ENCODE measurements at regions not wholly inside any gene's neighbourhood (a gene's known extent, or its start where the extent isn't known, plus 50 kb on each side); places are given as distances from the start of the nearest gene placed in this dataset.

- intact Hi-C loops (cut with DNase I) = loop anchor here in 1 of 2 donors (10.0 kb wide), 1 partner anchor 365 kb away; no protein-coding TSS in a partner anchor
- Histone ChIP-seq H3K4me3 (ENCODE audit: low read length in 2 of 2) (no peak overlapping the region), H3K36me3 (ENCODE audit: control insufficient read depth in 1 of 2, insufficient read depth in 2 of 2, low read length in 1 of 2) (no peaks in the 10 kb centered on the region), H3K27me3 (ENCODE audit: control insufficient read depth in 1 of 2, insufficient read depth in 2 of 2, low read length in 1 of 2) (peaks cover 0 to 2% of the 10 kb centered on the region in 2 donors), H3K4me1 (ENCODE audit: control insufficient read depth in 1 of 2, insufficient read depth in 2 of 2, low read length in 2 of 2) (no peaks in the 10 kb centered on the region), H3K9me3 (ENCODE audit: control insufficient read depth, low read length) (peaks cover 3% of the 10 kb centered on the region), H3K27ac (ENCODE audit: low read depth in 1 of 2, low read length in 2 of 2) (no peak overlapping the region)
- DNase-seq = no peak
- WGBS, 2 donors = 90 to 91% methylated on average over 7 of the region's 7 CpGs
- ATAC-seq (ENCODE audit: low FRiP score) = no peak
Observed at GRCh38 chr12:65529771-65530435, 251.4 kb downstream of the MSRB3 start.

GRCh38 chr12:65532162-65532561 is 253.7 kb downstream of the MSRB3 start:
- Histone ChIP-seq H3K27me3 (ENCODE audit: control insufficient read depth in 1 of 2, insufficient read depth in 2 of 2, low read length in 1 of 2) (no peaks in the 10 kb centered on the region), H3K9me3 (ENCODE audit: control insufficient read depth, low read length) (peaks cover 2% of the 10 kb centered on the region), H3K27ac (ENCODE audit: low read depth in 1 of 2, low read length in 2 of 2) (no peak overlapping the region), H3K4me3 (ENCODE audit: low read length in 2 of 2) (no peak overlapping the region), H3K4me1 (ENCODE audit: control insufficient read depth in 1 of 2, insufficient read depth in 2 of 2, low read length in 2 of 2) (no peaks in the 10 kb centered on the region), H3K36me3 (ENCODE audit: control insufficient read depth in 1 of 2, insufficient read depth in 2 of 2, low read length in 1 of 2) (no peaks in the 10 kb centered on the region)
- DNase-seq = no peak
- 95 to 99% methylated on average over 2 of the region's 2 CpGs for WGBS, 2 donors
- no peak for ATAC-seq (ENCODE audit: low FRiP score)
- intact Hi-C loops (cut with DNase I) = loop anchor here in 1 of 2 donors (10.0 kb wide), 1 partner anchor 363 kb away; no protein-coding TSS in a partner anchor

DNA sequence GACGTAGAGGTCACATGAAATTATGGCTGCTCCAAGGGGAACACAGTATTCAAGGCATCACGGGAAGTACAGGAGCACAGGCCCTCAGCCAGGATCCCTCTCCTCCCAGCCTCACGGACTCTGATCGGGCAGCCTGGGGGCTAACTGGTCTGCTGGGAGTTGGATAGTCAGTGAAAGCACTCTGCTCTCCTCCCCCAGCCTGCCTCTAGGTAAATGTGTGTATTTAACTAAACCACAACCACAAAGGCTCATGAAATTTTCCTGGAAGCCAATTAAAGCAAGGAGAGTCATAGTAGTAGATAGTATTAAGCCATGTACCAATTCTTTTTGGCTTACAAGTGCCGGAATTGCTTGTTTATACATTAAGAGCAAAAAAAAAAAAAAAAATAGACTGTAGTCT is 254.3 kb downstream of the MSRB3 start:
- Histone ChIP-seq H3K4me3 (ENCODE audit: low read length in 2 of 2) (no peak overlapping the region), H3K4me1 (ENCODE audit: control insufficient read depth in 1 of 2, insufficient read depth in 2 of 2, low read length in 2 of 2) (no peaks in the 10 kb centered on the region), H3K36me3 (ENCODE audit: control insufficient read depth in 1 of 2, insufficient read depth in 2 of 2, low read length in 1 of 2) (no peaks in the 10 kb centered on the region), H3K27ac (ENCODE audit: low read depth in 1 of 2, low read length in 2 of 2) (no peak overlapping the region), H3K27me3 (ENCODE audit: control insufficient read depth in 1 of 2, insufficient read depth in 2 of 2, low read length in 1 of 2) (no peaks in the 10 kb centered on the region), H3K9me3 (ENCODE audit: control insufficient read depth, low read length) (no peaks in the 10 kb centered on the region)
- intact Hi-C loops (cut with DNase I) = loop anchor here in 1 of 2 donors (10.0 kb wide), 1 partner anchor 362 kb away; no protein-coding TSS in a partner anchor
- WGBS, 2 donors = 81 to 87% methylated on average over 5 of the region's 5 CpGs
- ATAC-seq (ENCODE audit: low FRiP score) (no peak), DNase-seq (no peak)

DNA sequence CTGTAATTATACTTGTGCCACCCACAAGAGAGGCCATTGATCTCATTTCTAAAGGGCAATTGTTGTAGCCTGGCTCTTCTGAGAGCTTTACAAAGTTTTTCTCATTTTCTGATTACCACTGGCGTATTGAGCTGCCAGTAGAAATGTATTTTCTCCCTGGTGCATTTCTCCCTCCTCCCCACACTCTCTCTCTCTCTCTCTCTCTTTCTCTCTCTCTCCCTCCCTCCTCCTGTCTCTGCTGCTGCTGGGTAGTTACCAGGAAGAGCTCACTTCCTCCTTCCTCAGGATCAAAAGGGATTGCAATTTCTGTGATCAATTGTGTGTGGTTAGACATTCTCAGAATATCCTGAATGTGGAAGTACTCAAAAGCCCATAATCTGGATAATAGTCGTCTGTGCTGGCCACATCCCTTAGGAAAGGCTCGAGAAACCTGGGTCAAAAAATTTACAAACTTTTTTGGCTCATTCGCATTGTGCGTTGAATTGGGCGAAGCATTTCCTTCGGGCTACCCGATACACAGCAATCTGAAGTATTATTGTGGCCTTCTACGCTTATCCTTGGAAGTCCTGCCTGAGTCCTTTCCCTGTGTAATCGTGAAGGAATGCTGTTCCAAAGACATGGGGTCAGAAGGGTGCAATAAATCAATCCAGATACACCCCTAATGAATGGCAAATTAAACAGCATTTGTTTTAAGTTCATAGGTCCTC is 254.8 kb downstream of the MSRB3 start:
- H3K9me3 ChIP-seq (ENCODE audit: control insufficient read depth, low read length) = no peaks in the 10 kb centered on the region
- no peak overlapping the region for H3K27ac ChIP-seq (ENCODE audit: low read depth in 1 of 2, low read length in 2 of 2)
- no peaks in the 10 kb centered on the region for H3K27me3 ChIP-seq (ENCODE audit: control insufficient read depth in 1 of 2, insufficient read depth in 2 of 2, low read length in 1 of 2)
- DNase-seq (no peak), ATAC-seq (ENCODE audit: low FRiP score) (no peak)
- H3K36me3 ChIP-seq (ENCODE audit: control insufficient read depth in 1 of 2, insufficient read depth in 2 of 2, low read length in 1 of 2) = no peaks in the 10 kb centered on the region
- 53 to 68% methylated on average over 10 of the region's 10 CpGs for WGBS, 2 donors
- no peak overlapping the region for H3K4me3 ChIP-seq (ENCODE audit: low read length in 2 of 2)
- intact Hi-C loops (cut with DNase I) = loop anchor here in 1 of 2 donors (10.0 kb wide), 1 partner anchor 361 kb away; no protein-coding TSS in a partner anchor
- H3K4me1 ChIP-seq (ENCODE audit: control insufficient read depth in 1 of 2, insufficient read depth in 2 of 2, low read length in 2 of 2) = no peaks in the 10 kb centered on the region

DNA sequence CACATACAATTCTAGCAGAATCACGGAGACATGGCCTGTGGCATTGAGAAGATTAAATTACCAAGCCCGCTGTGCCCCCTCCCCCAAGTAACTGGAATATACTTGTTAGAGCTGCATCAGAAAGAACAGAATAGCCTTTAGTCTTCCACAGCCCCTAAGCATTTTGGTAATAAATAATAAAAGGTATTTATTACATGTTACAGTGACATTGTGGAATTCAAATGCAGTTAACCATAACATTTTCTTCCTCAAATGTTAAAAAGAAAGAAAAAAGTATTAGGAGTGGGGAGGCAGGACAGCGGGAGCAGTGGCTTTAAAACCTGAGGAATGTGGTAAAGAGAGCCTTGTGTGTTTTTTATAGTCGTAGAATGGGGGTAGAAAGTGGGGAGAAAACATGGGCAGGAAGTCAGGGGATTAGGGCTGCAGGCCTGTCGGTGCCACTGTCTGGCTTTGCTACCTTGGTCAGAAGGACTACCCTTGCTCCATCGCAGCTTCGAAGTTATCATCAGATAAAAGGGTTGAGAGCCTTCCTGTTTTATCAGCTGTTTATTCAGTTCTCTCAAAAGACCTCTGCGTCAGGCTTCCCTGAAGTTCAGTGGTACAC is 255.9 kb downstream of the MSRB3 start:
- Histone ChIP-seq H3K4me3 (ENCODE audit: low read length in 2 of 2) (no peak overlapping the region), H3K4me1 (ENCODE audit: control insufficient read depth in 1 of 2, insufficient read depth in 2 of 2, low read length in 2 of 2) (no peaks in the 10 kb centered on the region), H3K36me3 (ENCODE audit: control insufficient read depth in 1 of 2, insufficient read depth in 2 of 2, low read length in 1 of 2) (no peaks in the 10 kb centered on the region), H3K27me3 (ENCODE audit: control insufficient read depth in 1 of 2, insufficient read depth in 2 of 2, low read length in 1 of 2) (no peaks in the 10 kb centered on the region), H3K27ac (ENCODE audit: low read depth in 1 of 2, low read length in 2 of 2) (no peak overlapping the region), H3K9me3 (ENCODE audit: control insufficient read depth, low read length) (no peaks in the 10 kb centered on the region)
- intact Hi-C loops (cut with DNase I) = loop anchor here in 1 of 2 donors (10.0 kb wide), 1 partner anchor 360 kb away; no protein-coding TSS in a partner anchor
- 90 to 91% methylated on average over 8 of the region's 8 CpGs for WGBS, 2 donors
- ATAC-seq (ENCODE audit: low FRiP score) = no peak
- DNase-seq = no peak

- DNase-seq (no peak), ATAC-seq (ENCODE audit: low FRiP score) (no peak)
- Histone ChIP-seq H3K27me3 (ENCODE audit: control insufficient read depth in 1 of 2, insufficient read depth in 2 of 2, low read length in 1 of 2) (no peaks in the 10 kb centered on the region), H3K9me3 (ENCODE audit: control insufficient read depth, low read length) (peaks cover 2% of the 10 kb centered on the region), H3K4me1 (ENCODE audit: control insufficient read depth in 1 of 2, insufficient read depth in 2 of 2, low read length in 2 of 2) (no peaks in the 10 kb centered on the region), H3K36me3 (ENCODE audit: control insufficient read depth in 1 of 2, insufficient read depth in 2 of 2, low read length in 1 of 2) (no peaks in the 10 kb centered on the region), H3K4me3 (ENCODE audit: low read length in 2 of 2) (no peak overlapping the region), H3K27ac (ENCODE audit: low read depth in 1 of 2, low read length in 2 of 2) (peak overlapping the region in 1 of 2 donors; percentile 52)
- 94 to 98% methylated on average over 2 of the region's 2 CpGs for WGBS, 2 donors
- intact Hi-C loops (cut with DNase I) = loop anchor here in 1 of 2 donors (10.0 kb wide), 1 partner anchor 359 kb away; no protein-coding TSS in a partner anchor
Observed at GRCh38 chr12:65535946-65536345, 257.5 kb downstream of the MSRB3 start.

GRCh38 chr12:65536351-65536750 is 257.9 kb downstream of the MSRB3 start:
- Histone ChIP-seq H3K27me3 (ENCODE audit: control insufficient read depth in 1 of 2, insufficient read depth in 2 of 2, low read length in 1 of 2) (no peaks in the 10 kb centered on the region), H3K27ac (ENCODE audit: low read depth in 1 of 2, low read length in 2 of 2) (peak overlapping the region; percentile 48 to 52), H3K4me3 (ENCODE audit: low read length in 2 of 2) (no peak overlapping the region), H3K36me3 (ENCODE audit: control insufficient read depth in 1 of 2, insufficient read depth in 2 of 2, low read length in 1 of 2) (no peaks in the 10 kb centered on the region), H3K9me3 (ENCODE audit: control insufficient read depth, low read length) (peaks cover 2% of the 10 kb centered on the region), H3K4me1 (ENCODE audit: control insufficient read depth in 1 of 2, insufficient read depth in 2 of 2, low read length in 2 of 2) (no peaks in the 10 kb centered on the region)
- intact Hi-C loops (cut with DNase I) = loop anchor here in 1 of 2 donors (10.0 kb wide), 1 partner anchor 358 kb away; no protein-coding TSS in a partner anchor
- WGBS, 2 donors = 40 to 47% methylated on average over 3 of the region's 3 CpGs
- DNase-seq (no peak), ATAC-seq (ENCODE audit: low FRiP score) (no peak)

GRCh38 chr12:65536876-65537681 is 258.6 kb downstream of the MSRB3 start:
- ATAC-seq (ENCODE audit: low FRiP score) = peak; percentile 90
- WGBS, 2 donors = 5 to 8% methylated on average over 6 of the region's 6 CpGs

More at GRCh38 chr12:65536876-65537681, 258.6 kb downstream of the MSRB3 start:
- Histone ChIP-seq H3K9me3 (ENCODE audit: control insufficient read depth, low read length) (peaks cover 2% of the 10 kb centered on the region), H3K4me1 (ENCODE audit: control insufficient read depth in 1 of 2, insufficient read depth in 2 of 2, low read length in 2 of 2) (no peaks in the 10 kb centered on the region), H3K36me3 (ENCODE audit: control insufficient read depth in 1 of 2, insufficient read depth in 2 of 2, low read length in 1 of 2) (no peaks in the 10 kb centered on the region), H3K27ac (ENCODE audit: low read depth in 1 of 2, low read length in 2 of 2) (peak overlapping the region; percentile 36 to 81), H3K27me3 (ENCODE audit: control insufficient read depth in 1 of 2, insufficient read depth in 2 of 2, low read length in 1 of 2) (no peaks in the 10 kb centered on the region), H3K4me3 (ENCODE audit: low read length in 2 of 2) (no peak overlapping the region)
- peak; percentile 66 to 83 for DNase-seq
- intact Hi-C loops (cut with DNase I) = loop anchor here in 1 of 2 donors (10.0 kb wide), 1 partner anchor 358 kb away; no protein-coding TSS in a partner anchor
